Parathyroid adenoma (tissue), 2 donors: ENCODE measurements at regions not wholly inside any gene's neighbourhood (a gene's known extent, or its start where the extent isn't known, plus 50 kb on each side); places are given as distances from the start of the nearest gene placed in this dataset.
"Not testable (repeated sequence)": the region's sequence is repeated elsewhere in the genome, so short reads cannot be mapped to it uniquely, and the experiment has no call there.

ENCODE experiments used
- H2AFZ ChIP-seq: fragments of 300-600 bp; sonication (generic); one replicate; pipeline ENCODE4 v1.7.0; 2017; ENCODE audit warnings: antibody characterized with exemption, mild to moderate bottlenecking
- H3K27ac ChIP-seq: fragments of 300-600 bp; sonication (generic); one replicate; pipeline ENCODE4 v1.7.0; 2017
- H3K27me3 ChIP-seq: fragments of 300-600 bp; sonication (generic); one replicate; pipeline ENCODE4 v1.7.0; 2017; ENCODE audit warnings: low read length; ENCODE audit not compliant: control insufficient read depth, insufficient read depth
- H3K36me3 ChIP-seq: fragments of 300-600 bp; sonication (generic); one replicate; pipeline ENCODE4 v1.7.0; 2017; ENCODE audit warnings: low read length; ENCODE audit not compliant: control insufficient read depth, insufficient read depth
- H3K4me1 ChIP-seq: fragments of 300-600 bp; sonication (generic); one replicate; pipeline ENCODE4 v1.7.0; 2017; ENCODE audit warnings: control low read depth
- H3K4me2 ChIP-seq: fragments of 300-600 bp; sonication (generic); one replicate; pipeline ENCODE4 v1.7.0; 2017; ENCODE audit warnings: low read length
- H3K4me3 ChIP-seq: fragments of 300-600 bp; sonication (generic); one replicate; pipeline ENCODE4 v1.7.0; 2017; ENCODE audit warnings: low read depth, low read length
- H3K79me2 ChIP-seq: fragments of 300-600 bp; sonication (generic); one replicate; pipeline ENCODE4 v1.7.0; 2017; ENCODE audit warnings: control low read depth
- H3K9ac ChIP-seq: fragments of 300-600 bp; sonication (generic); one replicate; pipeline ENCODE4 v1.7.0; 2017; ENCODE audit warnings: mild to moderate bottlenecking
- H3K9me3 ChIP-seq: fragments of 300-600 bp; sonication (generic); one replicate; pipeline ENCODE4 v1.7.0; 2017; ENCODE audit warnings: low read length; ENCODE audit not compliant: control insufficient read depth
- CTCF ChIP-seq: fragments of 300-600 bp; sonication (generic); IDR thresholded peaks from one replicate; pipeline ENCODE4 v1.7.0; 2017; ENCODE audit warnings: antibody characterized with exemption, mild to moderate bottlenecking
- donor health status: primary hyperparathyroidism.

GRCh38 chr1:178603926-178604325, 91.0 kb downstream of the TEX35 start:
- Histone ChIP-seq H3K9me3 (no peaks in the 10 kb centered on the region), H3K27me3 (no peaks in the 10 kb centered on the region), H3K79me2 (no peaks in the 10 kb centered on the region), H3K4me2 (no peak overlapping the region), H2AFZ (no peak overlapping the region), H3K9ac (no peak overlapping the region), H3K36me3 (no peaks in the 10 kb centered on the region), H3K27ac (no peak overlapping the region), H3K4me3 (no peak overlapping the region), H3K4me1 (no peaks in the 10 kb centered on the region)
- TF ChIP-seq CTCF = no peak

GRCh38 chr1:178606839-178607238, 93.9 kb downstream of the TEX35 start:
- Histone ChIP-seq H3K27me3 (no peaks in the 10 kb centered on the region), H2AFZ (no peak overlapping the region), H3K9me3 (no peaks in the 10 kb centered on the region), H3K4me2 (no peak overlapping the region), H3K27ac (no peak overlapping the region), H3K36me3 (no peaks in the 10 kb centered on the region), H3K4me1 (no peaks in the 10 kb centered on the region), H3K9ac (no peak overlapping the region), H3K79me2 (no peaks in the 10 kb centered on the region), H3K4me3 (no peak overlapping the region)
- TF ChIP-seq CTCF = no peak

DNA sequence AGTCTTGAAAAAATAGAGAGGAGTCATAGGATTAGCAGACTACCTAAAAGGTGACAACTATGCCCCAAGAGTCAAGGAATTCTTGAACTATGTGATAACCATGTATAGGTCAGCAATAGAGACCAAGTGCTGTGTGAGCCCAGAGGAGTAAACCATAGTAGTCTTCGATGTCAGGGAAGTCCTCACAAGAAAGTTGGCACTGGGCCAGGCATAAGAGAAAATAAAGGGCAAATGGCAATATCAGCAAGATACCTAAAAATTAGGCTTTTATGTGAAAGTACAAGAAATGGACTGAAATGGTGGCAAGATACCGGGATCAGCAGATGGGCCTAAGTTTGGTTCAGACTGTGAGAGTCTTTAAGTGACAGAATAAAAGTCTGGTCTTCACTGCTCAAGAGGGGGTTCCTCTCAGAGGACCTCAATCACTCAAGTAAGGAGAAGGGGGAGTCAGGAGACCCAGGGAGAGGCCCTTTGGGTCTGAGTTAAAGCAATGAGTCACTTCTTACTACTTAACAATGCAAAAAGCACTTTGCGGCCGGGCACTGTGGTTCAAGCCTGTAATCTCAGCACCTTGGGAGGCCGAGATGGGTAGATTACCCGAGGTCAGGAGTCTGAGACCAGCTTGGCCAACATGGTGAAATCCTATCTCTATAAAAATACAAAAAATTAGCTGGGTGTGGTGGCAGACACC, 95.0 kb downstream of the TEX35 start:
- H3K27me3 ChIP-seq = no peaks in the 10 kb centered on the region
- no peaks in the 10 kb centered on the region for H3K4me1 ChIP-seq
- H3K4me2 ChIP-seq = no peak overlapping the region
- no peak overlapping the region for H3K4me3 ChIP-seq
- TF ChIP-seq CTCF = no peak
- no peak overlapping the region for H3K27ac ChIP-seq
- no peaks in the 10 kb centered on the region for H3K36me3 ChIP-seq
- no peaks in the 10 kb centered on the region for H3K9me3 ChIP-seq
- no peak overlapping the region for H3K9ac ChIP-seq
- H3K79me2 ChIP-seq = no peaks in the 10 kb centered on the region
- H2AFZ ChIP-seq = no peak overlapping the region

DNA sequence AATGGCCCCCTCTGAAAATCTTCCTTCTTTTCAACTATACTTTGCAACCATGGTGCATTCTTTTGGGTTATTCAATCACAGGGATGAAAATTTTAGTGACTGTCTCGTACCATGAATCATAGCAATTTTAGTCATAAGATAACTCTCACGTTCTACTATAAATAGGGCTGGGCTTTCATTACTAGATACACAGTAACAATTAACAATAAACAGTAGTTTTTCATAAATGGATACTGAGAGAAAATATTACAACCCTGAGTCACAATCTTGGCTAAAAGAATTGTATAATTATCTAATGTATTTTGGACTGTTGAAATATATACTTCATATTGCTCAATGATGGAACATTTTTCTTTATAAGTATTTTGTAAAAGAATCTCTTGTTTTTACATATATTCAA, 96.1 kb downstream of the TEX35 start:
- no peak overlapping the region for H3K27ac ChIP-seq

DNA sequence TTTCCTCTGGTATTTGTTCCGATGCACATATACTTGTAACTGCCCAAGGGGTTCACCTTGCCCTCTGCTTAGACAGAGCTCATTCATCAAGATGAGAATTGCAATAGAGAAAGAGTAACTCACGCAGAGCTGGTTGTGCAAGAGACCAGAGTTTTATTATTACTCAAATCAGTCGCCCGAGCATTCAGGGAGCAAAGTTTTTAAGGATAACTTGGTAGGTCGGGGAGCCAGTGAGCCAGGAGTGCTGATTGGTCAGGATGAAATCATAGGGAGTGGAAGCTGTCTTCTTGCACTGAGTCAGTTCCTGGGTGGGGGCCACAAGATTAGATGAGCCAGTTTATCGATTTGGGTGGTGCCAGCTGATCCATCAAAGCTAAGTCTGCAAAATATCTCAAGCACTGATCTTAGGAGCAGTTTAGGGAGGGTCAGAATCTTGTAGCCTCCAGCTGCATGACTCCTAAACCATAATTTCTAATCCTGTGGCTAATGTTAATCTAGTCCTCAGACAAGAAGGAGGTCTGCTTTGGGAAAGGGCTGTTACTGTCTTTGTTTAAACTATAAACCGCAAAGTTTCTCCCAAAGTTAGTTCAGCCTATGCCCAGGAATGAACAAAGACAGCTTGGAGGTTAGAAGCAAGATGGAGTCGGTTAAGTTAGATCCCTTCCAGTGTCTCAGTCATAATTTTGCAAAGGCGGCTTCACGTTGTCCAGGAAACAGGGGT, 97.9 kb downstream of the TEX35 start:
- H3K4me3 ChIP-seq, H3K9ac ChIP-seq, H3K27me3 ChIP-seq, H3K4me2 ChIP-seq, H3K27ac ChIP-seq, H3K79me2 ChIP-seq, H3K9me3 ChIP-seq, H2AFZ ChIP-seq, H3K4me1 ChIP-seq, H3K36me3 ChIP-seq: not testable (repeated sequence)

More for the DNA sequence above, 96.1 kb downstream of the TEX35 start:
- TF ChIP-seq CTCF = no peak
- no peak overlapping the region for H3K9ac ChIP-seq
- H2AFZ ChIP-seq = no peak overlapping the region
- no peaks in the 10 kb centered on the region for H3K4me1 ChIP-seq
- H3K79me2 ChIP-seq = no peaks in the 10 kb centered on the region
- H3K9me3 ChIP-seq = no peaks in the 10 kb centered on the region
- no peaks in the 10 kb centered on the region for H3K36me3 ChIP-seq
- no peaks in the 10 kb centered on the region for H3K27me3 ChIP-seq
- no peak overlapping the region for H3K4me3 ChIP-seq
- no peak overlapping the region for H3K4me2 ChIP-seq
